Osteocyte (in vitro differentiated cells): ENCODE measurements at regions not wholly inside any gene's neighbourhood (a gene's known extent, or its start where the extent isn't known, plus 50 kb on each side); places are given as distances from the start of the nearest gene placed in this dataset.

Source experiments
- DNase-seq: peaks from one replicate; pipeline ENCODE4 v3.0.0; 2021; ENCODE audit warnings: mixed read lengths; ENCODE audit not compliant: unreplicated experiment; ENCODE audit errors: extremely low spot score
- H3K27ac Mint-ChIP-seq: one replicate; pipeline ENCODE4 v1.8.0; 2021; ENCODE audit warnings: mild to moderate bottlenecking, mixed read lengths; ENCODE audit not compliant: unreplicated experiment
- H3K27me3 Mint-ChIP-seq: one replicate; pipeline ENCODE4 v1.8.0; 2021; ENCODE audit warnings: mixed read lengths; ENCODE audit not compliant: unreplicated experiment
- H3K36me3 Mint-ChIP-seq: one replicate; pipeline ENCODE4 v1.8.0; 2021; ENCODE audit warnings: mixed read lengths; ENCODE audit not compliant: unreplicated experiment
- H3K4me1 Mint-ChIP-seq: one replicate; pipeline ENCODE4 v1.8.0; 2021; ENCODE audit warnings: mixed read lengths; ENCODE audit not compliant: unreplicated experiment
- H3K4me3 Mint-ChIP-seq: one replicate; pipeline ENCODE4 v1.8.0; 2021; ENCODE audit warnings: mild to moderate bottlenecking, moderate library complexity, mixed read lengths; ENCODE audit not compliant: unreplicated experiment
- H3K9me3 Mint-ChIP-seq: one replicate; pipeline ENCODE4 v1.8.0; 2021; ENCODE audit warnings: mixed read lengths; ENCODE audit not compliant: unreplicated experiment
- CTCF ChIP-seq: fragments of 200-600 bp; sonication (generic); IDR thresholded peaks from 2 replicates; pipeline ENCODE4 v1.5.0; 2021; ENCODE audit warnings: antibody characterized with exemption, mild to moderate bottlenecking, moderate library complexity

- peak; percentile 29 for TF ChIP-seq CTCF
- no peak overlapping the region for H3K27ac Mint-ChIP-seq
- peaks cover 29% of the 10 kb centered on the region for H3K27me3 Mint-ChIP-seq
- no peak for DNase-seq
- no peak overlapping the region for H3K4me3 Mint-ChIP-seq
- no peaks in the 10 kb centered on the region for H3K4me1 Mint-ChIP-seq
- no peaks in the 10 kb centered on the region for H3K36me3 Mint-ChIP-seq
- H3K9me3 Mint-ChIP-seq = no peaks in the 10 kb centered on the region
These were observed 74.6 kb upstream of the FAT3 start for GRCh38 chr11:92149996-92150395.

- Mint-ChIP-seq H3K9me3 (no peaks in the 10 kb centered on the region), H3K27me3 (peaks cover 39% of the 10 kb centered on the region), H3K36me3 (no peaks in the 10 kb centered on the region), H3K4me1 (no peaks in the 10 kb centered on the region), H3K27ac (no peak overlapping the region), H3K4me3 (no peak overlapping the region)
- DNase-seq = no peak
- TF ChIP-seq CTCF = no peak
These were observed 82.9 kb upstream of the FAT3 start for GRCh38 chr11:92141725-92142124.

GRCh38 chr11:92141159-92141558 is 83.5 kb upstream of the FAT3 start:
- H3K27me3 Mint-ChIP-seq = peaks cover 34% of the 10 kb centered on the region
- H3K27ac Mint-ChIP-seq = no peak overlapping the region
- no peaks in the 10 kb centered on the region for H3K36me3 Mint-ChIP-seq
- no peak for TF ChIP-seq CTCF
- no peaks in the 10 kb centered on the region for H3K4me1 Mint-ChIP-seq
- H3K4me3 Mint-ChIP-seq = no peak overlapping the region
- H3K9me3 Mint-ChIP-seq = no peaks in the 10 kb centered on the region
- DNase-seq = no peak

- TF ChIP-seq CTCF = no peak
- Mint-ChIP-seq H3K4me3 (no peak overlapping the region), H3K9me3 (no peaks in the 10 kb centered on the region), H3K27me3 (peaks cover 23% of the 10 kb centered on the region), H3K27ac (no peak overlapping the region), H3K4me1 (no peaks in the 10 kb centered on the region), H3K36me3 (no peaks in the 10 kb centered on the region)
- DNase-seq = no peak
These were observed 84.6 kb upstream of the FAT3 start for GRCh38 chr11:92140021-92140420.

GRCh38 chr11:92138296-92138695 is 86.3 kb upstream of the FAT3 start:
- Mint-ChIP-seq H3K27ac (no peak overlapping the region), H3K27me3 (peaks cover 13% of the 10 kb centered on the region), H3K36me3 (no peaks in the 10 kb centered on the region), H3K4me3 (no peak overlapping the region), H3K4me1 (no peaks in the 10 kb centered on the region), H3K9me3 (no peaks in the 10 kb centered on the region)
- no peak for TF ChIP-seq CTCF
- no peak for DNase-seq
